Heart right ventricle (tissue), 16 donors: ENCODE measurements at regions not wholly inside any gene's neighbourhood (a gene's known extent, or its start where the extent isn't known, plus 50 kb on each side); places are given as distances from the start of the nearest gene placed in this dataset.
"Not testable (repeated sequence)": the region's sequence is repeated elsewhere in the genome, so short reads cannot be mapped to it uniquely, and the experiment has no call there.

Experiments
- ATAC-seq, 8 donors: fragments of 200-7000 bp; cut with Tn5 transposase; one replicate each; pipeline ENCODE4 v1.9.1; 2020; ENCODE audit warnings: mild to moderate bottlenecking in 8 of 8, moderate library complexity in 8 of 8, moderate number of reproducible peaks in 1 of 8
- DNase-seq, 2 donors: peaks; one replicate each; pipeline ENCODE4 v3.0.0-alpha.2; 2020
- H3K27ac ChIP-seq, 10 donors: fragments of 200-600 bp; sonication (generic) in 2 of 10; one replicate each; pipeline versions ENCODE4 v1.5.0 to v1.8.0; 2020 to 2022; ENCODE audit warnings: mild to moderate bottlenecking in 3 of 10
- H3K27me3 ChIP-seq, 7 donors: fragments of 200-600 bp; one replicate each; pipeline ENCODE4 v1.8.0; 2021 to 2022; ENCODE audit warnings: mild to moderate bottlenecking in 2 of 7
- H3K36me3 ChIP-seq, 9 donors: fragments of 200-600 bp; sonication (generic) in 1 of 9; one replicate each; pipeline versions ENCODE4 v1.5.0 to v1.8.0; 2020 to 2022; ENCODE audit warnings: mild to moderate bottlenecking in 2 of 9
- H3K4me1 ChIP-seq, 9 donors: fragments of 200-600 bp; sonication (generic) in 1 of 9; one replicate each; pipeline versions ENCODE4 v1.5.0 to v1.8.0; 2020 to 2022; ENCODE audit warnings: mild to moderate bottlenecking in 4 of 9
- H3K4me3 ChIP-seq, 10 donors: fragments of 200-600 bp; sonication (generic) in 2 of 10; one replicate each; pipeline versions ENCODE4 v1.5.0 to v1.8.0; 2020 to 2022; ENCODE audit warnings: mild to moderate bottlenecking in 7 of 10, moderate library complexity in 2 of 10
- H3K9me3 ChIP-seq, 11 donors: fragments of 200-600 bp in 10 of 11; sonication (generic) in 2 of 11; one replicate each; pipeline versions ENCODE4 v1.5.0 to v1.8.0; 2013 to 2022; ENCODE audit warnings: mild to moderate bottlenecking in 2 of 11, control low read depth in 1 of 11, moderate library complexity in 1 of 11
- CTCF ChIP-seq, 9 donors: fragments of 200-600 bp; sonication (generic) in 2 of 9; IDR thresholded peaks; one replicate each; pipeline versions ENCODE4 v1.5.0 to v1.8.0; 2021 to 2022; ENCODE audit warnings: antibody characterized with exemption in 9 of 9, mild to moderate bottlenecking in 5 of 9, moderate library complexity in 1 of 9
- WGBS, 2 donors: extraction: QIAGEN DNeasy Blood & Tissue Kit; methylation state at CpG; one replicate each; pipeline ENCODE4 v1.1.7; 2013; ENCODE audit warnings: inconsistent platforms in 1 of 2; 5-methylcytosine and 5-hydroxymethylcytosine counted together
- intact Hi-C, 10 donors: fragments of 100-400 bp; cut with DNase I; formaldehyde crosslinking; loops; one replicate each; pipeline versions ENCODE4 v1.11.1 to v1.14.2; 2022
- donor health status: Arrhythmogenic right ventricular cardiomyopathy.
- donor health status: ischemic (EF 13 %, LVEDD 7.1; RV severe dilation, severe dysfunction).
- donor health status: healthy with polysubstance abuse.
- donor health status: DM: no; HTN: yes; CAD: no.
- donor health status: DM: no; HTN: no; CAD: no.
- donor health status: ischemic (EF 25% LVEDD 6.9; RV normal size, moderate dysfunction).
- donor health status: ischemic (EF 25% LVEDD 5.7; RV mildly dilated, moderate dysfunction).
- donor health status: healthy.
- donor health status: DM: yes; HTN: yes; CAD: no.
- donor health status: Ischemic cardiomyopathy.
- donor health status: ischemic (EF 35%, LVEDD 5.7; RV mildly dilated, moderate dysfunction).
- donor health status: nonischemic (EF 11% LVEDD 7.7; RV severe dilation, severe dysfunction).
- donor health status: DM: yes; HTN: yes; CAD: no.
- donor health status: PGD.
- donor health status: ischemic (EF 29% LVEDD 5.4; RV normal size, mild dysfunction).
- donor health status: nonischemic (EF 23%, LVEDD 6.1; RV moderate dilation, normal function).

DNA sequence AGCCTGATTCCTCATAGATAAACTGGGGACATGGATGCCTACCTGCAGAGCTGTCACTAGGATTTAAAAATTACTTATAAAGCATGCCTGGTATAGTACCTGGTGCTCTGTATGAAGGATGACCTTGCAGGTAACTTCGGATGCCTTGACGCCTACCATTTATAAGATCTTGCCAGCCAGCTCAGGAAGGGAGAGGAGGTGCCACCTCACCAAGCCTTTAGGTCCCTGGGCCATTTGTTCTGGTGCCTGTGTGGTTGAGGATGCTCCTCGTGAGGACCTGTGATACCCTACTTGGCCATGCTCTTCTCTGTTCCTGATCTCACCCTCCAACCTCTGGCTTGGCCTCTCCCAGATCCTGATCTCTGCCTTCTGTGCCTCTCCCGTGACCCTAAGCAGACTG, 85.2 kb downstream of the FDX1 start:
- H3K9me3 ChIP-seq, result peaks cover 0 to 3% (median 0%) of the 10 kb centered on the region in 11 donors
- WGBS, 2 donors, result 85 to 89% methylated on average over 4 of the region's 4 CpGs
- TF ChIP-seq CTCF (IDR thresholded peaks at IDR 0.05), result no peak
- H3K27ac ChIP-seq, result no peak overlapping the region
- no peak overlapping the region for H3K4me3 ChIP-seq
- no peaks in the 10 kb centered on the region for H3K27me3 ChIP-seq
- H3K36me3 ChIP-seq, result no peaks in the 10 kb centered on the region
- no peaks in the 10 kb centered on the region for H3K4me1 ChIP-seq
- ATAC-seq, result no peak
- no peak for DNase-seq
- intact Hi-C loops, result no loop called here

GRCh38 chr11:110517381-110517780, 87.6 kb downstream of the FDX1 start:
- H3K27me3 ChIP-seq, H3K36me3 ChIP-seq, H3K27ac ChIP-seq, ATAC-seq, intact Hi-C loops, H3K4me1 ChIP-seq, H3K4me3 ChIP-seq, DNase-seq, H3K9me3 ChIP-seq: not testable (repeated sequence)
- 91 to 92% methylated on average over 5 of the region's 5 CpGs for WGBS, 2 donors

DNA sequence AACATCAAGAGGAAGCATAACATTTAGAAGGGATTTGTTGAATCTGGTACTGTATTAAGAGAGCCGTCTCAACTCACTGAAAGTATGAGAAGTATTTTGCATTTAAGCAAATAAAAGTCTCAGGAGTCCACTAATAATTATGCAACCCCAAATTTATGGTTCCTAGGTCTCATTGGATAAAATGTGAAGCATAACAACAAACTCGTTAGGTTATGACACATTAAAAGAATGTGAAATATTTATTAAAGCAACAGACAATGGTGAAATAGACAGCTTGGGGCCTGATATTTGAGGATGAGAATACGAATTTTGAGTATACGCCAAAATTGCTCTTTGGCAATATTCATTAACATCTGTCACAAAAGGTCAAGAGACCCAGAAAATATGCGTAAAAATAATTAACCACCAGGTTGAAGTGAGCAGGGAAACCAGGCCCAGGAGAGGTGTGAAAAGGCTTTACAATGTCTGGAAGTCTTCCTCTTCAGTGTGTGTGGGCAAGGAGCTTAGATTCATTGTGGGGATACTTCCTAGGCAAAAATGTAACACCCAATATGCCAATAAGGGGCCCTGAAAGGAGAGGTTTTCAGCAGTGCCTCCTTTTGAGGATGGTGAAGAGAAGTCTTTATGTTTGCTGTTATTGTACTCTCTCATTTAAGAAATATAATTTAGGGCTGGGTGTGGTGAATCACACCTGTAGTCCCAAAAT, 89.2 kb downstream of the FDX1 start:
- Histone ChIP-seq H3K27me3 (peaks cover 0 to 4% (median 0%) of the 10 kb centered on the region in 7 donors), H3K27ac (no peak overlapping the region), H3K9me3 (peaks cover 0 to 7% (median 0%) of the 10 kb centered on the region in 11 donors), H3K4me3 (no peak overlapping the region), H3K36me3 (no peaks in the 10 kb centered on the region), H3K4me1 (no peaks in the 10 kb centered on the region)
- 70 to 77% methylated on average over 5 of the region's 5 CpGs for WGBS, 2 donors
- no peak for TF ChIP-seq CTCF (IDR thresholded peaks at IDR 0.05)
- intact Hi-C loops, result no loop called here
- DNase-seq (no peak), ATAC-seq (no peak)

- Histone ChIP-seq H3K27ac (no peak overlapping the region), H3K27me3 (peaks cover 0 to 4% (median 0%) of the 10 kb centered on the region in 7 donors), H3K9me3 (peaks cover 0 to 7% (median 0%) of the 10 kb centered on the region in 11 donors), H3K36me3 (no peaks in the 10 kb centered on the region), H3K4me1 (no peaks in the 10 kb centered on the region), H3K4me3 (no peak overlapping the region)
- DNase-seq (no peak), ATAC-seq (no peak)
- TF ChIP-seq CTCF (IDR thresholded peaks at IDR 0.05), result no peak
- intact Hi-C loops, result no loop called here
- WGBS, 2 donors, result 71 to 85% methylated on average over 2 of the region's 2 CpGs
Measured at GRCh38 chr11:110519796-110520195, 90.0 kb downstream of the FDX1 start.

- Histone ChIP-seq H3K4me1 (peaks cover 0 to 11% (median 0%) of the 10 kb centered on the region in 9 donors), H3K36me3 (no peaks in the 10 kb centered on the region), H3K27ac (no peak overlapping the region), H3K27me3 (peaks cover 0 to 4% (median 0%) of the 10 kb centered on the region in 7 donors), H3K9me3 (peaks cover 0 to 13% (median 0%) of the 10 kb centered on the region in 11 donors), H3K4me3 (no peak overlapping the region)
- TF ChIP-seq CTCF (IDR thresholded peaks at IDR 0.05), result no peak
- ATAC-seq (no peak), DNase-seq (no peak)
- intact Hi-C loops, result no loop called here
- WGBS, 2 donors, result 59 to 67% methylated on average over 2 of the region's 2 CpGs
Measured at GRCh38 chr11:110522471-110522870, 92.7 kb downstream of the FDX1 start.
